ENCODE measurements at regions not wholly inside any gene's neighbourhood (a gene's known extent, or its start where the extent isn't known, plus 50 kb on each side); places are given as distances from the start of the nearest gene placed in this dataset.
"Not testable (repeated sequence)": the region's sequence is repeated elsewhere in the genome, so short reads cannot be mapped to it uniquely, and the experiment has no call there.

DNA sequence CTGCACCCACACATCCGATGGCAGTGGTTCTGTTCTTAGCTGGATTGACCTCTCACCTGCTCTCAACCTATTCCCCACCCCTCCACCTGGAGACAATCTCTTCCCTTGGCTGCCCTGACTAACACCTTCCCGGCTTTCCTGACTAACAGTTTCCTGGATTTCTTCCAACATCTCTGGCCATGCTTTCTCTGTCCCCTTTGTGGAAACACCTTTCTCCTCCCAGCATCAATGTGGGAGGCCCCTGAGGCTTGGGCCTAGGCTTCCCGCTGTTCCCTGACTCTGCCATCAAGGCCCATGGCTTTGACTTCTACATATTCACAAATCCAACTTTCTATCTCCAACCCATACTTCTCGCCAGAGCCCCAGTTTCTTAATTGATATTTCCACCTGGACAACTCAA, 142.8 kb upstream of the ATP2B2 start:
- CTCF ChIA-PET (ENCODE audit: unreplicated experiment) = no interaction called here
- POLR2A ChIA-PET = no interaction called here
- no peak overlapping the region for H3K4me2 ChIP-seq (ENCODE audit: low read length)
- H3K4me1 ChIP-seq (ENCODE audit: insufficient read depth, low read length, poor library complexity, severe bottlenecking) = no peaks in the 10 kb centered on the region
- no peaks in the 10 kb centered on the region for H3K36me3 ChIP-seq (ENCODE audit: insufficient read depth, low read length)
- H2AFZ ChIP-seq (ENCODE audit: low read length) = no peak overlapping the region
- H3K79me2 ChIP-seq (ENCODE audit: insufficient read depth, low read depth, low read length) = no peaks in the 10 kb centered on the region
- H4K20me1 ChIP-seq (ENCODE audit: insufficient read depth, low read length) = no peaks in the 10 kb centered on the region
- no TSS peak for BruUV-seq (replicated peaks)
- no peaks in the 10 kb centered on the region for H3K9me3 ChIP-seq (ENCODE audit: low read length)
- DNase-seq (ENCODE audit: low spot score) = no peak
- no peak overlapping the region for H3K4me3 ChIP-seq (ENCODE audit: low read depth, low read length, poor library complexity, severe bottlenecking)
- H3K9me2 ChIP-seq (ENCODE audit: insufficient read depth, low read length) = no peaks in the 10 kb centered on the region
- intact Hi-C loops (cut with micrococcal nuclease; ENCODE audit: unreplicated experiment) = no loop called here
- TF ChIP-seq EZH2phosphoT487 (IDR thresholded peaks at IDR 0.05; ENCODE audit: borderline replicate concordance, low read depth, low read length) = no peak
- TF ChIP-seq, protein P1, sequence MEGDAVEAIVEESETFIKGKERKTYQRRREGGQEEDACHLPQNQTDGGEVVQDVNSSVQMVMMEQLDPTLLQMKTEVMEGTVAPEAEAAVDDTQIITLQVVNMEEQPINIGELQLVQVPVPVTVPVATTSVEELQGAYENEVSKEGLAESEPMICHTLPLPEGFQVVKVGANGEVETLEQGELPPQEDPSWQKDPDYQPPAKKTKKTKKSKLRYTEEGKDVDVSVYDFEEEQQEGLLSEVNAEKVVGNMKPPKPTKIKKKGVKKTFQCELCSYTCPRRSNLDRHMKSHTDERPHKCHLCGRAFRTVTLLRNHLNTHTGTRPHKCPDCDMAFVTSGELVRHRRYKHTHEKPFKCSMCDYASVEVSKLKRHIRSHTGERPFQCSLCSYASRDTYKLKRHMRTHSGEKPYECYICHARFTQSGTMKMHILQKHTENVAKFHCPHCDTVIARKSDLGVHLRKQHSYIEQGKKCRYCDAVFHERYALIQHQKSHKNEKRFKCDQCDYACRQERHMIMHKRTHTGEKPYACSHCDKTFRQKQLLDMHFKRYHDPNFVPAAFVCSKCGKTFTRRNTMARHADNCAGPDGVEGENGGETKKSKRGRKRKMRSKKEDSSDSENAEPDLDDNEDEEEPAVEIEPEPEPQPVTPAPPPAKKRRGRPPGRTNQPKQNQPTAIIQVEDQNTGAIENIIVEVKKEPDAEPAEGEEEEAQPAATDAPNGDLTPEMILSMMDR (conservative IDR thresholded peaks at IDR 0.05; ENCODE audit: low read length) = no peak
- no peak overlapping the region for H3K27ac ChIP-seq (ENCODE audit: low read depth, low read length, poor library complexity, severe bottlenecking)

DNA sequence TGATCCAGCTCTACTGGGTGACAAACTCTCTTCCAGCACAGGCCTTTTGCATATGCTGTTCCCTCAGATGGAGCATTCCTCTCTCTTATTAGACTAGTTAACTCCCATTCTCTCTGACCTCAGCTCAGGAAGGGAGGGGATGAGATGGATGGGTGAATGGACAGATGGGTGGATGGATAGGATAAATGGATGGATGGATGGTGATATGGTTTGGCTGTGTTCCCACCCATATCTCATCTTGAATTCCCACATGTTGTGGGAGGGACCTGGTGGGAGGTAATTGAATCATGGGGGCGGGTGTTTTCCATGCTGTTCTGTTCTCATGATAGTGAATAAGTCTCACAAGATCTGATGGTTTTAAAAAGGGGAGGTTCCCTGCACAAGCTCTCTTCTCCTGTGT, 144.1 kb upstream of the ATP2B2 start:
- not testable (repeated sequence) for BruUV-seq (replicated peaks); H3K9me3 ChIP-seq (ENCODE audit: low read length); H3K4me3 ChIP-seq (ENCODE audit: low read depth, low read length, poor library complexity, severe bottlenecking)

DNA sequence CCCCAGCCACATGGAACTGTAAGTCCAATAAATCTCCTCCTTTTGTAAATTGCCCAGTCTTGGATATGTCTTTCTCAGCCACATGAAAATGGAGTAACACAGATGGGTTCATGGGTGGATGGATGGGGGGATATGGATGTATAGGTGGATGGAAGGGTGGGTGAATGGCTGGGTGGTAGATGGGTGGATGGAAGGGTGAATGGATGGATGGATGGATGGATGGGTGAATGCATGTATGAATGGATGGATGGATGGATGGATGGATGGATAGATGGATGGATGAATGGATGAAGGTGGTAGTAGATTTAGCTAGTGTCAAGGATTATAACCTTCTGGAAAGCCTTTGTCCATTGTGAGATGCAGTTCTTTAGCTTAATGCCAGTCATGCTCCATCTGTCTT, 146.1 kb upstream of the ATP2B2 start:
- ChIA-PET POLR2A (no interaction called here), CTCF (ENCODE audit: unreplicated experiment) (no interaction called here)
- BruUV-seq (replicated peaks) = no TSS peak
- no peaks in the 10 kb centered on the region for H4K20me1 ChIP-seq (ENCODE audit: insufficient read depth, low read length)
- no peak overlapping the region for H3K4me3 ChIP-seq (ENCODE audit: low read depth, low read length, poor library complexity, severe bottlenecking)
- H3K4me1 ChIP-seq (ENCODE audit: insufficient read depth, low read length, poor library complexity, severe bottlenecking) = no peaks in the 10 kb centered on the region
- H3K9me2 ChIP-seq (ENCODE audit: insufficient read depth, low read length) = no peaks in the 10 kb centered on the region
- no peak overlapping the region for H3K27ac ChIP-seq (ENCODE audit: low read depth, low read length, poor library complexity, severe bottlenecking)
- H3K79me2 ChIP-seq (ENCODE audit: insufficient read depth, low read depth, low read length) = no peaks in the 10 kb centered on the region
- no peak for DNase-seq (ENCODE audit: low spot score)
- H3K4me2 ChIP-seq (ENCODE audit: low read length) = no peak overlapping the region
- H2AFZ ChIP-seq (ENCODE audit: low read length) = no peak overlapping the region
- intact Hi-C loops (cut with micrococcal nuclease; ENCODE audit: unreplicated experiment) = no loop called here
- H3K36me3 ChIP-seq (ENCODE audit: insufficient read depth, low read length) = no peaks in the 10 kb centered on the region
- no peaks in the 10 kb centered on the region for H3K9me3 ChIP-seq (ENCODE audit: low read length)
- no peak for TF ChIP-seq EZH2phosphoT487 (IDR thresholded peaks at IDR 0.05; ENCODE audit: borderline replicate concordance, low read depth, low read length)
- TF ChIP-seq, protein P1 (conservative IDR thresholded peaks at IDR 0.05; ENCODE audit: low read length) = no peak

More for the DNA sequence above, 144.1 kb upstream of the ATP2B2 start:
- H2AFZ ChIP-seq (ENCODE audit: low read length); H3K4me2 ChIP-seq (ENCODE audit: low read length); POLR2A ChIA-PET; H3K36me3 ChIP-seq (ENCODE audit: insufficient read depth, low read length); H4K20me1 ChIP-seq (ENCODE audit: insufficient read depth, low read length); H3K79me2 ChIP-seq (ENCODE audit: insufficient read depth, low read depth, low read length); CTCF ChIA-PET (ENCODE audit: unreplicated experiment); intact Hi-C loops (cut with micrococcal nuclease; ENCODE audit: unreplicated experiment); H3K9me2 ChIP-seq (ENCODE audit: insufficient read depth, low read length); H3K27ac ChIP-seq (ENCODE audit: low read depth, low read length, poor library complexity, severe bottlenecking); DNase-seq (ENCODE audit: low spot score); H3K4me1 ChIP-seq (ENCODE audit: insufficient read depth, low read length, poor library complexity, severe bottlenecking): not testable (repeated sequence)

All from OCI-LY7 (cell line).